Hepatocyte (in vitro differentiated cells): ENCODE measurements at regions not wholly inside any gene's neighbourhood (a gene's known extent, or its start where the extent isn't known, plus 50 kb on each side); places are given as distances from the start of the nearest gene placed in this dataset.

ENCODE experiments used
- DNase-seq: peaks from one replicate; pipeline ENCODE4 v3.0.0-alpha.2; 2016; ENCODE audit warnings: low spot score
- H2AFZ ChIP-seq: fragments of 200-600 bp; sonication (generic); 2 replicates; pipeline ENCODE4 v1.6.0; 2016; ENCODE audit warnings: antibody characterized with exemption, mild to moderate bottlenecking
- H3K27ac ChIP-seq: fragments of 200-600 bp; sonication (generic); 2 replicates; pipeline ENCODE4 v1.5.1; 2016; ENCODE audit warnings: mild to moderate bottlenecking
- H3K27me3 ChIP-seq: fragments of 200-600 bp; sonication (generic); 2 replicates; pipeline ENCODE4 v1.6.1; 2016
- H3K36me3 ChIP-seq: fragments of 200-600 bp; sonication (generic); replicated peaks from 2 replicates; pipeline ENCODE4 v1.5.1; 2016; ENCODE audit warnings: low read depth; ENCODE audit not compliant: insufficient read depth
- H3K4me1 ChIP-seq: fragments of 200-600 bp; sonication (generic); 2 replicates; pipeline ENCODE4 v1.5.1; 2016; ENCODE audit warnings: mild to moderate bottlenecking, moderate library complexity; ENCODE audit not compliant: insufficient read depth
- H3K4me2 ChIP-seq: fragments of 200-600 bp; sonication (generic); 2 replicates; pipeline ENCODE4 v1.6.0; 2016
- H3K4me3 ChIP-seq: fragments of 200-600 bp; sonication (generic); 2 replicates; pipeline ENCODE4 v1.5.1; 2016; ENCODE audit warnings: mild to moderate bottlenecking
- H3K79me2 ChIP-seq: fragments of 200-600 bp; sonication (generic); 2 replicates; pipeline ENCODE4 v1.6.0; 2017; ENCODE audit warnings: mild to moderate bottlenecking
- H3K9me2 ChIP-seq: fragments of 200-600 bp; sonication (generic); replicated peaks from 2 replicates; pipeline ENCODE4 v1.6.0; 2017; ENCODE audit warnings: mild to moderate bottlenecking; ENCODE audit not compliant: insufficient read depth
- H3K9me3 ChIP-seq: fragments of 200-600 bp; sonication (generic); 2 replicates; pipeline ENCODE4 v1.5.1; 2016; ENCODE audit warnings: low read depth, mild to moderate bottlenecking
- H4K20me1 ChIP-seq: fragments of 200-600 bp; sonication (generic); 2 replicates; pipeline ENCODE4 v1.6.0; 2016; ENCODE audit warnings: mild to moderate bottlenecking; ENCODE audit not compliant: insufficient read depth, poor library complexity, severe bottlenecking
- CTCF ChIP-seq: fragments of 200-600 bp; sonication (generic); IDR thresholded peaks from 2 replicates; pipeline ENCODE4 v1.5.1; 2016; ENCODE audit warnings: antibody characterized with exemption, mild to moderate bottlenecking; ENCODE audit not compliant: poor library complexity
- EZH2 ChIP-seq: fragments of 200-600 bp; sonication (generic); IDR thresholded peaks from 2 replicates; pipeline ENCODE4 v1.6.1; 2016; ENCODE audit warnings: antibody characterized with exemption, mild to moderate bottlenecking, borderline replicate concordance
- EZH2phosphoT487 ChIP-seq: fragments of 200-600 bp; sonication (generic); IDR thresholded peaks from one replicate; pipeline ENCODE4 v1.6.1; 2018; ENCODE audit warnings: antibody characterized with exemption, mild to moderate bottlenecking, low read depth, moderate library complexity; ENCODE audit not compliant: unreplicated experiment, severe bottlenecking
- WGBS: methylation state at CpG from one replicate; pipeline ENCODE4 v1.1.6; 2016; ENCODE audit warnings: low lambda C conversion rate; ENCODE audit errors: missing lambda C conversion rate; 5-methylcytosine and 5-hydroxymethylcytosine counted together

- TF ChIP-seq EZH2 (no peak), CTCF (no peak), EZH2phosphoT487 (no peak)
- no peak overlapping the region for H2AFZ ChIP-seq
- no peaks in the 10 kb centered on the region for H3K9me2 ChIP-seq
These were observed 341.0 kb upstream of the KYNU start for GRCh38 chr2:142536492-142536891.

GRCh38 chr2:142535311-142535710 is 342.2 kb upstream of the KYNU start:
- Histone ChIP-seq H3K4me1 (no peaks in the 10 kb centered on the region), H3K9me3 (no peaks in the 10 kb centered on the region), H3K27me3 (no peaks in the 10 kb centered on the region), H3K4me3 (no peak overlapping the region), H3K9me2 (no peaks in the 10 kb centered on the region), H2AFZ (no peak overlapping the region), H3K36me3 (no peaks in the 10 kb centered on the region), H3K4me2 (no peak overlapping the region), H4K20me1 (no peaks in the 10 kb centered on the region), H3K27ac (no peak overlapping the region), H3K79me2 (no peaks in the 10 kb centered on the region)
- TF ChIP-seq CTCF (no peak), EZH2 (no peak), EZH2phosphoT487 (no peak)
- no peak for DNase-seq

More at GRCh38 chr2:142536492-142536891, 341.0 kb upstream of the KYNU start:
- no peaks in the 10 kb centered on the region for H3K36me3 ChIP-seq
- H3K27me3 ChIP-seq = no peaks in the 10 kb centered on the region
- no peak for DNase-seq
- H3K79me2 ChIP-seq = no peaks in the 10 kb centered on the region
- no peak overlapping the region for H3K4me3 ChIP-seq
- 83% methylated on average over 6 of the region's 6 CpGs for WGBS
- no peaks in the 10 kb centered on the region for H4K20me1 ChIP-seq
- no peak overlapping the region for H3K4me2 ChIP-seq
- no peaks in the 10 kb centered on the region for H3K4me1 ChIP-seq
- no peaks in the 10 kb centered on the region for H3K9me3 ChIP-seq
- H3K27ac ChIP-seq = no peak overlapping the region

- no peak overlapping the region for H2AFZ ChIP-seq
- no peaks in the 10 kb centered on the region for H3K4me1 ChIP-seq
- no peaks in the 10 kb centered on the region for H4K20me1 ChIP-seq
- TF ChIP-seq EZH2 = no peak
- no peak for TF ChIP-seq EZH2phosphoT487
- TF ChIP-seq CTCF = no peak
- no peaks in the 10 kb centered on the region for H3K79me2 ChIP-seq
- no peaks in the 10 kb centered on the region for H3K27me3 ChIP-seq
- H3K9me2 ChIP-seq = no peaks in the 10 kb centered on the region
- H3K4me3 ChIP-seq = no peak overlapping the region
- H3K4me2 ChIP-seq = no peak overlapping the region
- H3K36me3 ChIP-seq = no peaks in the 10 kb centered on the region
- DNase-seq = no peak
- H3K27ac ChIP-seq = no peak overlapping the region
- 90% methylated on average over 5 of the region's 5 CpGs for WGBS
- no peaks in the 10 kb centered on the region for H3K9me3 ChIP-seq
These were observed 344.3 kb upstream of the KYNU start for GRCh38 chr2:142533177-142533576.

GRCh38 chr2:142531377-142531776 is 346.1 kb upstream of the KYNU start:
- Histone ChIP-seq H3K4me1 (no peaks in the 10 kb centered on the region), H4K20me1 (no peaks in the 10 kb centered on the region), H3K36me3 (no peaks in the 10 kb centered on the region), H3K4me2 (no peak overlapping the region), H3K9me3 (no peaks in the 10 kb centered on the region), H3K79me2 (no peaks in the 10 kb centered on the region), H2AFZ (no peak overlapping the region), H3K4me3 (no peak overlapping the region), H3K9me2 (no peaks in the 10 kb centered on the region), H3K27ac (no peak overlapping the region), H3K27me3 (no peaks in the 10 kb centered on the region)
- peak; percentile 70 for DNase-seq
- TF ChIP-seq CTCF (no peak), EZH2 (no peak), EZH2phosphoT487 (no peak)
- WGBS = 20% methylated on average over 4 of the region's 4 CpGs
